OCI-LY3 (cell line): ENCODE measurements at regions not wholly inside any gene's neighbourhood (a gene's known extent, or its start where the extent isn't known, plus 50 kb on each side); places are given as distances from the start of the nearest gene placed in this dataset.

ENCODE experiments used
- H2AFZ ChIP-seq: fragments of 200-600, 300-600 bp; shearing (Covaris generic); 2 replicates; pipeline ENCODE4 v1.6.0; 2014; ENCODE audit warnings: antibody characterized with exemption, low read depth, low read length
- H3K27ac ChIP-seq: fragments of 200-600, 300-600 bp; sonication (generic); 2 replicates; pipeline ENCODE4 v1.5.1; 2014; ENCODE audit warnings: mild to moderate bottlenecking, low read length, moderate library complexity, mixed read lengths
- H3K27me3 ChIP-seq: fragments of 200-600, 300-600 bp; sonication (generic); 2 replicates; pipeline ENCODE4 v1.6.1; 2014; ENCODE audit warnings: low read depth, low read length, mixed read lengths
- H3K36me3 ChIP-seq: fragments of 200-600, 300-600 bp; sonication (generic); replicated peaks from 2 replicates; pipeline ENCODE3; 2014; ENCODE audit warnings: low read depth, low read length, mixed read lengths
- H3K4me1 ChIP-seq: fragments of 300-600, 200-600 bp; sonication (generic); 2 replicates; pipeline ENCODE4 v1.6.1; 2014; ENCODE audit warnings: low read length, mixed read lengths
- H3K4me2 ChIP-seq: fragments of 200-600, 300-600 bp; sonication (generic); 2 replicates; pipeline ENCODE4 v1.6.1; 2014; ENCODE audit warnings: low read length, mixed read lengths
- H3K4me3 ChIP-seq: fragments of 300-600, 200-600 bp; sonication (generic); 2 replicates; pipeline ENCODE4 v1.5.1; 2014; ENCODE audit warnings: antibody characterized with exemption, mild to moderate bottlenecking, low read length, moderate library complexity
- H3K79me2 ChIP-seq: fragments of 300-600, 200-600 bp; shearing (Covaris generic); 2 replicates; pipeline ENCODE4 v1.6.1; 2014; ENCODE audit warnings: mild to moderate bottlenecking, low read length, mixed read lengths
- H3K9ac ChIP-seq: fragments of 300-600, 200-600 bp; shearing (Covaris generic); 2 replicates; pipeline ENCODE4 v1.6.0; 2014; ENCODE audit warnings: mild to moderate bottlenecking, low read length, moderate library complexity
- H3K9me3 ChIP-seq: fragments of 200-600, 300-600 bp; shearing (Covaris generic); 2 replicates; pipeline ENCODE4 v1.6.1; 2014; ENCODE audit warnings: low read length, mixed read lengths; ENCODE audit not compliant: insufficient read depth
- H4K20me1 ChIP-seq: fragments of 200-600, 300-600 bp; sonication (generic); 2 replicates; pipeline ENCODE4 v1.6.1; 2016; ENCODE audit warnings: low read length, mixed read lengths; ENCODE audit not compliant: insufficient read depth
- CTCF ChIP-seq: fragments of 200-600, 300-600 bp; sonication (generic); IDR thresholded peaks from 2 replicates; pipeline ENCODE4 v1.5.1; 2014; ENCODE audit warnings: antibody characterized with exemption, low read length, low read depth
- EZH2phosphoT487 ChIP-seq: fragments of 200-600 bp; shearing (Covaris generic); IDR thresholded peaks from 2 replicates; pipeline ENCODE4 v1.6.1; 2018; ENCODE audit warnings: antibody characterized with exemption, mixed run types, low read depth

- TF ChIP-seq EZH2phosphoT487, result no peak
- no peak for TF ChIP-seq CTCF
- Histone ChIP-seq H3K27ac (no peak overlapping the region), H3K9me3 (no peaks in the 10 kb centered on the region), H3K4me1 (peaks cover 15% of the 10 kb centered on the region), H3K79me2 (no peaks in the 10 kb centered on the region), H3K27me3 (no peaks in the 10 kb centered on the region), H3K36me3 (no peaks in the 10 kb centered on the region), H4K20me1 (no peaks in the 10 kb centered on the region), H3K4me3 (no peak overlapping the region), H3K4me2 (no peak overlapping the region), H2AFZ (no peak overlapping the region), H3K9ac (no peak overlapping the region)
Measured at GRCh38 chr9:82563094-82563493, 499.8 kb downstream of the RASEF start.

- Histone ChIP-seq H2AFZ (no peak overlapping the region), H4K20me1 (no peaks in the 10 kb centered on the region), H3K4me1 (peaks cover 15% of the 10 kb centered on the region), H3K9me3 (no peaks in the 10 kb centered on the region), H3K79me2 (no peaks in the 10 kb centered on the region), H3K27me3 (no peaks in the 10 kb centered on the region), H3K36me3 (no peaks in the 10 kb centered on the region), H3K27ac (no peak overlapping the region), H3K4me3 (no peak overlapping the region), H3K9ac (no peak overlapping the region), H3K4me2 (no peak overlapping the region)
- TF ChIP-seq EZH2phosphoT487 (no peak), CTCF (no peak)
Measured at GRCh38 chr9:82563841-82564240, 499.1 kb downstream of the RASEF start.

DNA sequence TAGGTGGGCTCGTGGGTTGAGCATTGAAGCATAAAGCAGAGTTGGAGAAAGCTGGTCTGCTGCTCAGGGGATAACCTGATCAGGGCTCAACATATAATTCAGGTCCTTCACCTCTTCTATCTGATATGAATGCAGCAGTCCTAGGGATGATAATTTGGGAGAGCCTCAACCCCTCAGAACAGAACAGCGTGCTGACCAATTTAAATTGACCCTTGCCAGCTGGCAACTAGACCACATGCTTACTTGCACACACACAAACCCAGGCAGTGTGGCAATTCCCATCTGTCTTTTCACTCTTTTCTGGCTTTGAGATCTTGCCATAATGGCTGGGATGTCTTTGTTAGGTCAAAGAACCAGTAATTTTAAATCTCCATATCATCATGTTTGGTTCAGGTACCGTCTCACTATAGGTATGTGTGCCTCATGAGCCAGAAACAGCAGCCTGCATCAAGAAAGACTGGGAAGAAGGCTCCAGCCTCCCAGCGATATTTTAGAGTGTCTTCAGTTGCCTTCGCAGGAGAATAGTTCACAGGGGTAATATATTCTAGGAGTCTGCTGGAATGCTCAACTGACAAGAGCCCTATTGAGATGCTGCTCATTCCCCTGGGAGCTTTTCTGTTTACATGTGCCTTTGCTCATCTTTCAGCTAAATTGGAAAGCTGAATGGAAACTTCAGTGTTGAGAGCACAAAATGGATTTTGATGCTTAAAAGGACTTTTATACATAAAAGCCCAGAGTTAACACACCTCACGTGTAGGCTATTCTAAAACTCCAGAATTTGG, 497.6 kb downstream of the RASEF start:
- Histone ChIP-seq H3K27me3 (no peaks in the 10 kb centered on the region), H4K20me1 (no peaks in the 10 kb centered on the region), H3K4me1 (peaks cover 15% of the 10 kb centered on the region), H3K36me3 (no peaks in the 10 kb centered on the region), H3K9me3 (no peaks in the 10 kb centered on the region), H3K27ac (no peak overlapping the region), H3K4me2 (no peak overlapping the region), H3K4me3 (no peak overlapping the region), H3K9ac (no peak overlapping the region), H2AFZ (no peak overlapping the region), H3K79me2 (no peaks in the 10 kb centered on the region)
- TF ChIP-seq CTCF (no peak), EZH2phosphoT487 (no peak)

GRCh38 chr9:82567953-82568352, 495.0 kb downstream of the RASEF start:
- Histone ChIP-seq H3K4me1 (peaks cover 5% of the 10 kb centered on the region), H4K20me1 (no peaks in the 10 kb centered on the region), H3K27me3 (no peaks in the 10 kb centered on the region), H3K27ac (no peak overlapping the region), H2AFZ (no peak overlapping the region), H3K9ac (no peak overlapping the region), H3K36me3 (no peaks in the 10 kb centered on the region), H3K9me3 (no peaks in the 10 kb centered on the region), H3K4me2 (no peak overlapping the region), H3K79me2 (no peaks in the 10 kb centered on the region), H3K4me3 (no peak overlapping the region)
- TF ChIP-seq CTCF, result no peak
- no peak for TF ChIP-seq EZH2phosphoT487
